GM19099 (cell line): ENCODE measurements at regions not wholly inside any gene's neighbourhood (a gene's known extent, or its start where the extent isn't known, plus 50 kb on each side); places are given as distances from the start of the nearest gene placed in this dataset.

ENCODE experiments used
- POLR2A ChIP-seq: IDR thresholded peaks from 3 replicates; pipeline ENCODE4 v1.6.1; 2011; ENCODE audit warnings: low read depth; ENCODE audit not compliant: insufficient read length; ENCODE audit errors: extremely low read depth

DNA sequence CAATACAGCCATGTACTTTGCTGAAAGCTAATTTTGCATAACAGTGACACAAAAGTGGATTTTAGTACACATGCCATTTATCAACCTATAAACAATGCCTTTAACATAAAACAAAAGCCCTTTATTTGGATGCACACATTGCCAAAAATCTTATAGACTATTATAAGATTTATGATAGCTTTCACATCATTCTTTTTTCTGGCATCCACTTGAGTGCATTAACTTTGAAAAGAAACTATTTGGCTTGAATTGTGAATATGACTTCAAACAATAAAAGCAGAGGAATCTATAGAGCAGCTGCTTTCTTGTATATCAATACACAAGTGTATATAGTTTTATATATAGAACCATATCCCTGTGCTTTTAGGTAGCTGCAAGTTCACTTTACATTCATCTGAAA, 577.4 kb downstream of the CBLN2 start:
- no peak for TF ChIP-seq POLR2A

DNA sequence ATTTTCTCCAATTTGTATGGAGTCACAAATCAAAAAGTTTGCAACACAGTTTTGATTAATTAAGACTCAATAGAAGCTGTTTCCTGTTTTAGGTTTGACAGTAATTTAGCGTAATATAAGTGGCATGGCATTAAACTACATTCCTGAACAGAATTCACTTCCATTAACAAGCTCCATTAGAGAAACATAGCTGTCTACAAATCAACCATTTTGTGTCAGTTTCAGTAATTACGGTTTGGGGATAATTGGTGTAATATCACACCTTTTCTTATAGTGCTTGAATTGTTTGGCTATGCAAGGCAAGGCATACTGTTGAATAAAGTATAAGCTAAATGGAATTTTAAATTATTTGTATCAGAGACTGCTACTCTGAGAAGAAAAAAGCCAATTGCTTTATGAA, 585.5 kb downstream of the CBLN2 start:
- no peak for TF ChIP-seq POLR2A

DNA sequence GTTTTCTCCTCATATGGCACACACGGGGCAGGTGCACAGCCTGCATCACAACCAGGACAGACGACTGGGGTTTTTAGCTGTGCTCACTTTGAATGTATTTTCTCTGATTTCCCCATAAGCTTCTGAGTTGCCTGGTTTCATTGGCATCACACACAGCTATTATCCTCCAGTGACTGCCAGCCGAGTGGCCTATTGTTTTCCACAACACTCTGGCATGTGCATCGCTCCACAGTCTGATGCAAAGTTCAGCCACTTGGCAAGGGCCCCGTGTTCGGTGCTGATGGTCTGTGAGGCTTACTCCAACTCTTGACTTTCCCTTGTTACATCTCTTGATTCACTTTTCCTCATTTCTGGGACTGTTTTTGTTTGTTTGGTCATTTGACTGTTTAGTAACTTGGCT, 593.1 kb downstream of the CBLN2 start:
- TF ChIP-seq POLR2A = no peak

DNA sequence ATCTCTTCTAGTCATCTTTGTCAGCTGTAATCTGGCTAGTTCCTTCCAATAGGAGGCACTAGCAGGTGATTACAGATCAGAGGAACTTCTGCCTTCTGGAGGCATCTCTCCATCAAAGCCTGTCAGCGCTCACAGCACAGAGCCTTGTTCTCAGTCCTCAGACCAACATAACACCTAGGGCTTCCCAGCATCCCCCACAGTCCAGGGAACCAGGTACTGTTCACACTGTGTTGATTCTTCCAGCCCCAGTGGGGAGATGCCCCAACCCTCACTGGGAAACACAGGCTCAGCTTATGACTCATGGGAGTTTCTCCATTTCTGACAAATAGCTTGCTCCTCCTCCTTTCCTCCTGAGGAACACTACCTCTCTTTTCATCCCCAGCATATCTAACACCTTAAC, 601.7 kb downstream of the CBLN2 start:
- TF ChIP-seq POLR2A = no peak

DNA sequence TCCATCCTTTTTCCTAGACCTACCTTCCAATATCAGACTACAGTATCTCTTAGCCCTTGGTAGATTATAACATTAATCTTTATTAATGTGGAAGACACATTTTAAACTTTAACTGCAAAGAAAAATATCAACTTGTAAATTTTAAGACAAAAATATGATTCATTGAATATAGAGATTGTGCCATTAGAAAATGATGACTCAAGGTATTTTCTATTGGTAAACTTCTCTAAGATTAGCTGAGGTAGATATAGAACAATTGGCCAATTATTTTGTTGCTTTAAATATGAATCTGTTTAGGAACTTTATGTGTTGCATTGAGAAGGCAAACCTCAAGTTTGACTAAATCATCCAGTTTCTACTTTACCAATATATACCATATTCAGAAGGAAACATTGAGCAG, 604.7 kb downstream of the CBLN2 start:
- TF ChIP-seq POLR2A = no peak

DNA sequence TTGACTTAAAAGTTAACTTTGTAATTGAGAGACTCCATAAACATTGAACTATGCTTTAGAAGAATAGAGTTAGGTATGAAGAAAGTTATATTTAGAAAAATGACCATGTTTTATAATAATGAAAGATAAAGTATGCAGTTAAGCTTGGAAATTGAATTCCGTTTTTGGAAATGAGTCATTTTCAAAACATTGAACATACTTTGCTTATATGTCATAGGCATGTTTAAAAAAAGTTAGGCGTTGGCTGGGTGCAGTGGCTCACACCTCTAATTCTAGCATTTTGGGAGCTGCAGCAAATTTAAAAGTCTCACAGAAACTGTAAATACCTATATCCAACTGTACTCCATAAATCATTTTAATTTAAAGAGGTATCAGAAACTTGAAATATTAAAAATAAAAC, 607.4 kb downstream of the CBLN2 start:
- TF ChIP-seq POLR2A = no peak

DNA sequence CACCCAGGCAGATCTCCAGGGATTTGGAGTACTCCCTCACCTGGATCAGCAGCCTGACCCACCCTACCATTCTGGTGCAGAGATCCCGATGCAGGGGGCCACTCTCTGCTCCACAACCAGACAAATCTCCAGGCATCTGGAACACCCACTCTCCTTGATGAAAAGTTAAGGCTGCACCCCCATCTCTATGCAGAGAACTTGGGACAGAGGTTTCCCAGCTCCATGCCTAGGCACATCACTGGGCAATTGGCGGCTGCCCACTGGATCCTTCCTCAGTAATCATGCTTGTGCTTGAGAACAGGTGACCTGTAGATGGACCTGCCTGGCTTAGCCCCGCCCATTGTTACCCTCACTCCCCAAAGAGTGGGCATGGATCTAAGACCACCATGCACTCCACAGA, 624.9 kb downstream of the CBLN2 start:
- TF ChIP-seq POLR2A = no peak

DNA sequence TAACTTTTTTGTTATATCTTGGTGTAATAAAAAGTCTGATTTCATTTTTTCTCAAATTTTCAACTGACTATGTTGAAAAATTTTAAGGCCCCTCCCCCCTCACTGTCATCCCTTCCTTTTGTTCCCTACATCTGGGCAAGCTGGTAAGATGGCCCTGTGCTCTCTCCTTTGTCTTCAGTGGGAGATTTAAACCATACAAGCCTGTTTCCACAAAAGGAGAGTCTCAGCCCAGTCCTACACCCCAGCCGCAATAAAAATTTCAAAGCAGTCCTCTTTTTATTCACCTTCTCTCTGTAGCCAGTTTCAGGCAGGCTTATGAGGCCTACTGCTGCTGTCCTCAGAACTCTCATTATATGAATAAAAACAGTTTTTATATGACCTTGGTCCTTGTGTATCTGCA, 630.5 kb downstream of the CBLN2 start:
- no peak for TF ChIP-seq POLR2A

DNA sequence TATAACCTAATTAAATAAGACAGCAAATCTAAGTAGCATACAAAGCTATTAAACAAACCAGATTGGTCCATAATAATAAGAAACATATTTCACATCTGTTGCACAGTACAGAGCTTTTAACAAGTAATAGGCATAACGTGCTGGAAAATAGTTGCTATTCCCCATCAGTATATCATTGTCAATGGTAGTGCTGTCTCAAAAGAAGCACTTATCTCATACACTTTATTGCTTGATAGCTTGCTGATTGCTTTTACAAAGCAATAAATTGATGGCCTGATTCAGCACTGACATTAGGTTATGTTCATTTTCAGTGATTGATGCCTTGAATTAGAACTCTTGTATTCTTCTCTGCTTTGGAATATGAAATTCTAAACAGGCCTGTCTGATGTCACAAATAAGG, 641.7 kb downstream of the CBLN2 start:
- TF ChIP-seq POLR2A = no peak

DNA sequence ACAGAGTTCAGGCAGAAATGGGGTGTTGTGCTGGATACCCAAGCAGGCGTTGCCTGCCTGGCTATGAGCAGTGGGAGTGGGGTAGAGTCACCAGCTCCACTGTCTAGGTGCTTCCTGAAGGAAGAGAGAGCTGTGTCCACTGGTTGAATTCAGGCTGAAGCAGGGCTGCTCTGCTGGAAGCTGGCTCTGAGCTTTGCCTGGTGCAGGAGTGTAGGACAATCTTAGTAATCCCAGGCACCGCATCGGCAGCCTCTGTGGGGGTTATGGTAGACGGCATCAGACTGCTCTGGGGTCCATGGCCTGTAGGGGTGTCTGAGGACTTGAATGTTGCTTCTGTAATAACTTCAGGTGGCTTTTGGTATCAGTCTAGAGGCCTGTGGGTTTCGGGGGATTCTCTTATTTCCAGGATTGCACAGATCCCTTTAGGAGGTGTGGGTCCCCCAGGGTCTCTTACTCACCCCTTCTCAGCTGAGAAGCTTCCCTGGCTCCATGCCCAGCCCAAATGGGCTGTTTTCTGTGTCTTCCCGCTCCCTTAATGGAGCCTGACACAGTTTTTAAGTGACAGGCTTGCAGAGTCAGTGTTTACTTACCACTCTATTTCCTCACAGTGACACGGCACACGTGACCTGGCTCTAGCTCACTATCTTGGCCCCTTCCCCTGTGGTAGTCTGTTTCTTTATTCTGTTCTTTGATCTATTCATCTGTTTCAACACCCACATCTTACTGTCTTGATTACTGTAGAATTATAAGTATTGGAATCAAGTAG, 644.3 kb downstream of the CBLN2 start:
- no peak for TF ChIP-seq POLR2A

DNA sequence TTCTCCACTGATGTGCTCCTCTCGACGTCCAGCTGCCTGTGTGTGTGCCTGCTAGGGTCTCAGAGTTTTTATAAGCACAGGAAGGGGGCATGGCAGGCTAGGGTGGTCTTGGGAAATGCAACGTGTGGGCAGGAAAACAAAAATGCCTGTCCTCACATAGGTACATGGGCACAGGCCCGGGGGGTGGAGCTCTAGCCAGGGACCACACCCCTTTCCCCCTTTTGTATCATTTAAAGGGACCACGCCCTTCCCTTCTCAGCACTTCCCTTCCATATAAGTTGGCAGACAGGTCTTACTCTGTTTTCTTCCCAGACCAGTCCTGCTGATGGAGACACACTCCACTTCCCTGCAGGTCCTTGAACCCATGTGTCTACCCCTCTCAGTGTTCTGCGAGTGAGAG, 645.0 kb downstream of the CBLN2 start:
- no peak for TF ChIP-seq POLR2A

DNA sequence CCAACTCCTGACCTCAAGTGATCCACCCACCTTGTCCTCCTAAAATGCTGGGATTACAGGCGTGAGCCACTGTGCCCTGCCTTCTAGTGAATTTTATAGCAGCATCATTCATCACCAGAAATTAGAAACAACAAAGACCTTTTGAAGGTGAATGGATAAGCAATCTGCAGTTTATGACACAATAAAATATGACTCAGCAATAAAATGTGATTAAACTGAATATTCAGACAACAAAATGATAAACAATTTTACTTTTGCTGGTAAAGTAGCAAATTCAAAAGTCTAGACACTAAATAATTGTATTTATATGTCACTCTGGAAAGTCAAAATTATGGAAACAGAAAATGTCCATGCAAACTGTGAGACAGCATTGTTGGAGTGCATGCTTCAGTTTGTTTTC, 656.6 kb downstream of the CBLN2 start:
- no peak for TF ChIP-seq POLR2A

DNA sequence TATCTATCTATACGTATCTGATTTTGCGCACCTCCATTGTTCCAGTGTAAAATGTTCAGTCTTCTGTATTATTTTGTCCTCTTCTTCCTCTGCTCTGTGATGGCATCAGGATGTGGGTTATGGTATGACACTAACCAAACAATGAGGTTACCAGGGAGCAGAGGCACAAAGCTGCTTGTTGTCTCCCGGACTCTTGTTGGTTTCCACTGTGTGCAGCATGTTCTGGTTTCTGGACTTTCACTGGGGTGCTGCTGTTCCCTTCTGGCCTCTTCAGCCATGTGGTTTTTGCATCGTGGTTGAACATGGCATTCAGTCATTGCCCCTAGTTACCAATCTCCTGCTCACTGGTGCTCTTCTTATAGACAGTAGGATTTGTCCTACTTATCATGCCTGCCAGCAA, 665.9 kb downstream of the CBLN2 start:
- TF ChIP-seq POLR2A = no peak

DNA sequence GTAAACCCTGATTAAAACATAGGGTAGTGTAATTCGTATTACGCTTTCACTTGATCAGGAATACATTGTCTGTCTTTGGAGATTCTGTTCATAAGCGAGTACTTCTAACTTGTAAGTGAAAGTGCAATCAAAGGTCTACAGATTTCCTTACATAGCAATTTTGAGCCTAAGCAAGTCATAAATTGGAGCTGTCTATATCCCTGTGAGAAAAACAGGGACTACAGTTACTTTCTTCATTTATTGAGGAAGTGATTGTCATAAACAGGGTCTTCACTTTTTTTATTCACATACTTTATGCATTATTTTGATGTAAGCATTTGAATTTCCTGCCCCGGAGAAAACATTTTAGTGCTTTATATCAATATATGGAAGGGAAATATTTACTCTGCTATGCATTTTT, 670.4 kb downstream of the CBLN2 start:
- no peak for TF ChIP-seq POLR2A

DNA sequence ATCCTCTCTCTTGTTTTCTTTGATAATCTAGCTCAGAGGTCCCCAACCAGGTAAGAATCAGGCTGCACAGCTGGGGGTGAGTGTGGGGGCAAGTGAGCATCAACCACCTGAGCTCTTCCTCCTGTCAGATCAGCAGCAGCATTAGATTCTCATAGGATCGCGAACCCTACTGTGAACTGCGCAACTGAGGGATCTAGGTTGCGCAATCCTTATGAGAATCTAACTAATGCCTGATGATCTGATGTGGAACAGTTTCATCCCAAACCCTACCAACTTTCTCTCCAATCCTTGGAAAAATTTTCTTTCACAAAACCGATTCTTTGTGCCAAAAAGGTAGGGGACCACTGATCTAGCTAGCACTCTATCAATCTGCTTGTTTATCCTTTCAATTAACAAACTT, 678.3 kb downstream of the CBLN2 start:
- no peak for TF ChIP-seq POLR2A

DNA sequence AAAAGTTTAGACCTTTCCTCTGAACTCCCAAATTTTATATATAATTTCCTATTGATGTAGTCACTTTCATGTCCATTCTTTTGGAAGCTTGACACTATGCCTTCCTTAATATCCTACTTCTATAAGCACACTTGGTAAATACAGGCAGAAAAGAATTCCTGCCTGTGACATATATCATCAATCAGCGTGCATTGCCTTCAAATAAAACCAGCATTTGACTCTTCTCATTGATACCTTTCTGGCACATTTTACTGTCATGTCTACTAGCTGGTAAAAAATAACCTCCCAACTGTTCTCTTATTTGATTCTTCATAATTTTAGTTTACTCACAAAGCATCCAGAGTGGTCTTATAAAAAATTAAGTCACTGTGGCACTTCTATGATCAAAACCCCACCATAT, 693.5 kb downstream of the CBLN2 start:
- TF ChIP-seq POLR2A = no peak

DNA sequence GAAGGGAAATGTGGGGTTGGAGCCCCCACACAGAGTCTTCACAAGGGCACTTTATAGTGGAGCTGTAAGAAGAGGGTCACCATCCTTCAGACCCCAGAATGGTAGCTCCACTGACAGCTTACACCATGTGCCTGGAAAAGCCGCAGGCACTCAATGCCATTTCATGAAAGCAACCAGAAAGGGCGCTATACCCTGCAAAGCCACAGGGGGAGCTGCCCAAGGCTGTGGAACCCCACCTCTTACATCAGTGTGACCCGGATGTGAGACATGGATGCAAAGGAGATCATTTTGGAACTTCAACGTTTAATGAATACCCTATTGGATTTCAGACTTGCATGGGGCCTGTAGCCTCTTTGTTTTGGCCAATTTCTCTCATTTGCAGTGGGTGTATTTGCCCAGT, 694.7 kb downstream of the CBLN2 start:
- TF ChIP-seq POLR2A = no peak
